Common myeloid progenitor, CD34-positive (primary cell): ENCODE measurements at regions not wholly inside any gene's neighbourhood (a gene's known extent, or its start where the extent isn't known, plus 50 kb on each side); places are given as distances from the start of the nearest gene placed in this dataset.
A peak's percentile ranks its signal among the peaks of the same experiment; 100 is the strongest.

Source experiments
- CTCF ChIA-PET: fragments of 350-600 bp; sonication (Branson Sonifier 250); formaldehyde crosslinking; loops from one replicate; lab custom pipeline; 2021; ENCODE audit warnings: antibody characterized with exemption; lab: Charles Lee
- POLR2A ChIA-PET: fragments of 350-600 bp; sonication (Branson Sonifier 250); formaldehyde crosslinking; loops from one replicate; lab custom pipeline; 2021; ENCODE audit warnings: antibody characterized with exemption; lab: Charles Lee
- DNase-seq, 3 donors: peaks; one replicate each; pipeline versions ENCODE4 v3.0.0 to v3.0.0-alpha.2; 2013
- H3K27ac ChIP-seq, 2 experiments: 1 replicate in 1 of 2; 2 replicates in 1 of 2; pipeline ENCODE4 v1.7.0; 2013; ENCODE audit warnings: inconsistent platforms in 2 of 2, low read length in 2 of 2, mild to moderate bottlenecking in 2 of 2, low read depth in 1 of 2, moderate library complexity in 1 of 2; ENCODE audit not compliant: severe bottlenecking in 2 of 2, insufficient read depth in 1 of 2, poor library complexity in 1 of 2
- H3K27me3 ChIP-seq, 5 experiments: replicated peaks in 2 of 5; 1 replicate in 3 of 5; 2 replicates in 2 of 5; pipeline versions ENCODE4 v1.6.1 to v1.7.0; 2013; ENCODE audit warnings: low read length in 4 of 5, mild to moderate bottlenecking in 2 of 5, moderate library complexity in 2 of 5, inconsistent platforms in 1 of 5; ENCODE audit not compliant: insufficient read depth in 5 of 5, control insufficient read depth in 4 of 5
- H3K36me3 ChIP-seq, 4 experiments: 1 replicate in 2 of 4; 2 replicates in 2 of 4; pipeline versions ENCODE4 v1.6.1 to v1.7.0; 2013; ENCODE audit warnings: low read length in 3 of 4, control low read depth in 1 of 4, mild to moderate bottlenecking in 1 of 4; ENCODE audit not compliant: control insufficient read depth in 4 of 4, insufficient read depth in 4 of 4
- H3K4me1 ChIP-seq, 4 experiments: 1 replicate in 3 of 4; 2 replicates in 1 of 4; pipeline versions ENCODE4 v1.6.1 to v1.7.1; 2013; ENCODE audit warnings: low read length in 3 of 4, mild to moderate bottlenecking in 3 of 4, control low read depth in 1 of 4, inconsistent platforms in 1 of 4, moderate library complexity in 1 of 4; ENCODE audit not compliant: control insufficient read depth in 4 of 4, insufficient read depth in 4 of 4; ENCODE audit errors: control extremely low read depth in 1 of 4
- H3K4me3 ChIP-seq, 7 experiments: 1 replicate in 4 of 7; 2 replicates in 3 of 7; pipeline versions ENCODE4 v1.5.1 to v1.7.0; 2013; ENCODE audit warnings: mild to moderate bottlenecking in 7 of 7, low read length in 6 of 7, moderate library complexity in 6 of 7, inconsistent platforms in 2 of 7, low read depth in 2 of 7, control low read depth in 1 of 7; ENCODE audit not compliant: insufficient read depth in 4 of 7, control insufficient read depth in 1 of 7; ENCODE audit errors: extremely low read depth in 1 of 7
- H3K9me3 ChIP-seq, 5 experiments: 1 replicate in 4 of 5; 2 replicates in 1 of 5; pipeline versions ENCODE4 v1.6.1 to v1.7.1; 2013; ENCODE audit warnings: low read length in 4 of 5, mild to moderate bottlenecking in 2 of 5, inconsistent platforms in 1 of 5, low read depth in 1 of 5, moderate library complexity in 1 of 5; ENCODE audit not compliant: control insufficient read depth in 4 of 5, insufficient read depth in 2 of 5; ENCODE audit errors: control extremely low read depth in 1 of 5
- WGBS: methylation state at CpG from one replicate; pipeline ENCODE4 v1.1.5; 2013; ENCODE audit not compliant: insufficient coverage; 5-methylcytosine and 5-hydroxymethylcytosine counted together

DNA sequence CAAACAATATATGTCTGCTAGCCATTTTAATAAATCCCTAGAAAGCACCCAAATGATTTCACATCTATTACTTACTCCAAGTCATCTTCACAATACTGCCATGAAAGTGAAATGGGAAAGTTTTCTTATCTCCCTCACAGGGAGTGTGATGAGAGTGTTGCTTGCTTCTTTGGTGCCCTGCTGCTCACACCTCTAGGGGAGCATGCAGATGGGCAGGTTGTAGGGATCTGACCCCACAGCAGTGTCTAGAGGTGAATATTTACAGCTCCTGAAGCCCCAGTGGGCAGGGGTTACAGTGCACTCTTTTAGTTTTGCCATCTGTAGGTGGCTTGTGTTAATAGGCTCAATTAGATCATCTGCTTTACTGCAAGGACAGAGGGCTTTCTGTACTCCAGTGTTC, 173.2 kb downstream of the GABRG2 start:
- no peak for DNase-seq
- CTCF ChIA-PET: no interaction called here

DNA sequence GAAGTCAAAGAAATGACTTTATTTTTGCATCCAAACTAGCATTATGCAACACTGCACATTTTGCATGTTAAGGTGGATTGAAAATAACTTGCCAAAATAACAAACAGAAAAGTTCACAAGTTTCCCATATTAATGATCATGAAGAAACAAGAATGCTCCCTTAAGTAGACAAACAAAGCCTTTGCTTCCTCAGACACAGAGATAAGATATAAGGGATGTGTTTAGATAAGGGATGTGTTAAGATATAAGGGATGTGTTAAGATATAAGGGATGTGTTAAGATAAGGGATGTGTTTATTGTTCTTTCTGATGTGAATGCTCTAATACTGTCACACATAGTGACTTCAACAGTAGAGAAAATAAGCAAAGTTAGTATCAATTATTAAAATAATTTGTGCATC, 174.8 kb downstream of the GABRG2 start:
- no peak for DNase-seq
- Histone ChIP-seq H3K4me3 (no peak overlapping the region), H3K27ac (no peak overlapping the region), H3K9me3 (no peaks in the 10 kb centered on the region), H3K36me3 (no peaks in the 10 kb centered on the region), H3K27me3 (peaks cover 0 to 2% (median 0%) of the 10 kb centered on the region in 5 experiments), H3K4me1 (peaks cover 0 to 4% (median 0%) of the 10 kb centered on the region in 4 experiments)
- POLR2A ChIA-PET: no interaction called here
- CTCF ChIA-PET: no interaction called here

More for the DNA sequence above, 173.2 kb downstream of the GABRG2 start:
- H3K27ac ChIP-seq: no peak overlapping the region
- H3K4me3 ChIP-seq: no peak overlapping the region
- POLR2A ChIA-PET: no interaction called here
- H3K4me1 ChIP-seq: peaks cover 0 to 4% (median 0%) of the 10 kb centered on the region in 4 experiments
- H3K9me3 ChIP-seq: peaks cover 0 to 7% (median 2%) of the 10 kb centered on the region in 5 experiments
- peaks cover 0 to 2% (median 0%) of the 10 kb centered on the region in 5 experiments for H3K27me3 ChIP-seq
- no peaks in the 10 kb centered on the region for H3K36me3 ChIP-seq

DNA sequence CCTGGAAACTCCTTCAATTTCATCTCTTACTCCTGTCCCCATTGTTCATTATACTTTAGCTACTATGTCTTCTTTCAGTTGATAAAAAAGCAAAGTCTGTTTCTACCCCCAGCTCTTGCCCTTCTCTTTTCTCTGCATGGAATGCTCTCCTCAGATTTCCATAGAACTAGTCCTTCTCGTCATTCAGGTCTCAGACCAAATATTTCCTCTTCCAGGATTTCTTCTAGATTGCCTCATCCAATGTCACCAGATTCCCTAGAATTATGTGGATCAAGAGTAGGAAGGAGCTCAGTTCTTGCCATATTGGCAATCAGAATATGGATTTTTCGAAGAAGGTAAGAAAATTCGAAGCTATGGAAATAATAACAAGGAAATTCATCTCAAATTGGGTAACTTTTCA, 176.1 kb downstream of the GABRG2 start:
- H3K27me3 ChIP-seq: peaks cover 0 to 2% (median 0%) of the 10 kb centered on the region in 5 experiments
- H3K27ac ChIP-seq: no peak overlapping the region
- POLR2A ChIA-PET: no interaction called here
- DNase-seq: no peak
- WGBS: 97% methylated on average over 3 of the region's 3 CpGs
- CTCF ChIA-PET: interaction anchor here (1.5 kb wide), 1 partner anchor 16 kb away, joined by 4 read pairs; no protein-coding TSS in a partner anchor
- no peaks in the 10 kb centered on the region for H3K9me3 ChIP-seq
- no peak overlapping the region for H3K4me3 ChIP-seq
- H3K4me1 ChIP-seq: peaks cover 0 to 4% (median 0%) of the 10 kb centered on the region in 4 experiments
- no peaks in the 10 kb centered on the region for H3K36me3 ChIP-seq

DNA sequence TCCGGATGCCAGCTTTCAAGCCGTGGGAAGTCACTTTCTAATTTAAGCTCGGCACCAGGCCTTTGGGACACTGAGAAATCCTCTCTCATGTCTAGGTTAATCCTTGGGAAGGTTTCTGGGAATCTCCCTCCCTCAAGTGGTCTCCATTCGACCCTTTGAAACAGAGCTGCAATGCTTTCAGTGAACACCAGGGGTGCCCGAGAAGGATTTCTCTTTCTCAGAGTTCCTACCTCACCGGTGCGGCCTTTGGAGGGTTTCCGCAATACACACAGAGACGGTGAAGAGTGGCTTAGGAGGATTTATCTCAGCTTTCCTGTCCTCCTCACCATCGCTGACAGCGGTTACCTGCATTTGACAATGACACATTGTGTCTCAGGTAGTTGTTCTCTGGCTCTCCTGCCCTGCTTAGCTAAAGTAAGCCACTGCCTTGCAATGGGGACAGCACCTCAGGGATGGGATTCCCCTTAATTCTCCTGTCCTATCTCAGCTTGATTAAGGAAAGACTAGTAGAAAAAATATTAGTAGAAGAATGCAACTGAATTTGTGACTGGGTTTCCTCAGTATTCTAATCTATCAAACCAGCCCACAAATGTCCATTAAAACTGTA, 180.6 kb downstream of the GABRG2 start:
- Histone ChIP-seq H3K27me3 (no peaks in the 10 kb centered on the region), H3K27ac (no peak overlapping the region), H3K4me3 (no peak overlapping the region), H3K4me1 (no peaks in the 10 kb centered on the region), H3K36me3 (no peaks in the 10 kb centered on the region), H3K9me3 (no peaks in the 10 kb centered on the region)
- no peak for DNase-seq
- ChIA-PET POLR2A (no interaction called here), CTCF (interaction anchor here (0.6 to 1.3 kb wide), 3 partner anchors 10 to 52 kb away, joined by 3 read pairs; no protein-coding TSS in a partner anchor)
- WGBS: 86% methylated on average over 9 of the region's 11 CpGs

DNA sequence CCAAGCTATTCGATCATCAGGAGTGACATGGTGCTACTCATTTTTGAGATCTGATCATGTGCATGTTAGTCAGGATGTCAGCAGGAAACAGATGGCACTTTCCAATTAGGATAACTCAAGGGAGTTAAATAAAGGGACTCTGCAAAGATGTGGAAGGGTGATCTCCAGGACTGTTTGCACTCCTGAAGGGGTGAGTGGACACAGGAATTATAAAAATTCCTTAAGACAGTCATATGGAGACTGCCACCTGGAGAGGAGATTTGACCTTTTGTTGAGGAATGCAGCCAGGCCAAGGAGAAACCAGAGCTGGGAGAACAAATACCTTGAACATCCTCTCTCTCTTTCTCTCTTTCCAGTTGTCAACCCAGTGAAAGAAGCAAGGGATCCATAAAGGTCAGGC, 189.1 kb downstream of the GABRG2 start:
- no peak for DNase-seq
- Histone ChIP-seq H3K36me3 (no peaks in the 10 kb centered on the region), H3K4me1 (no peaks in the 10 kb centered on the region), H3K4me3 (no peak overlapping the region), H3K27ac (no peak overlapping the region), H3K27me3 (no peaks in the 10 kb centered on the region), H3K9me3 (no peaks in the 10 kb centered on the region)
- ChIA-PET CTCF (interaction anchor here (1.1 kb wide), 1 partner anchor 26 kb away, joined by 4 read pairs; no protein-coding TSS in a partner anchor), POLR2A (no interaction called here)
- WGBS: 91% methylated on average over 1 of the region's 1 CpG

DNA sequence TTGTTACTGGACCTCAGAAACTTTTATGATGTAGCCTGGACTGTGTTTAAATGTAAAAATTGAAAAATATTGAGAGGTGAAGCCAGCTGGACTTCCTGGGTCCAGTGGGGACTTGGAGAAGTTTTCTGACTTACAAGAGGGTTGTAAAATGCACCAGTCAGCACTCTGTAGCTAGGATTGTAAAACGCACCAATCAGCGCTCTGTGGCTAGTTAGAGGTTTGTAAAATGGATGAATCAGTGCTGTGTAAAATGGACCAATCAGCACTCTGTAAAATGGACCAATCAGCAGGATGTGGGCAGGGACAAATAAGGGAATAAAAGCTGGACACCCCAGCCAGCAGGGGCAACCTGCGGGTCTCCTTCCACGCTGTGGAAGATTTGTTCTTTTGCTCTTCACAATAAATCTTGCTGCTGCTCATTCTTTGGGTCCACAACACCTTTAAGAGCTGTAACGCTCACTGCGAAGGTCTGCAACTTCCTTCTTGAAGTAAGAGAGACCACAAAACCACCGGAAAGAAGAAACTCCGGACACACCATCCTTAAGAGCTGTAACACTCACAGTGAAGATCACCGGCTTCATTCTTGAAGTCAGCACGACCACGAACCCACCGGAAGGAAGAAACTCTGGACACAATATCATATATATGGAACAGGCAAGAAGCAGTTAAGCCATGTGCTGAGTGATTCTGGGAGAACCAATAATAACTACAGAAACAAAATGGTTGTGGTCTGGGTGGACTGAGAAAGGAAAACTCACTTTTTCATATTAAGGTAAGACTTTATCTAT, 201.3 kb downstream of the GABRG2 start:
- POLR2A ChIA-PET: no interaction called here

DNA sequence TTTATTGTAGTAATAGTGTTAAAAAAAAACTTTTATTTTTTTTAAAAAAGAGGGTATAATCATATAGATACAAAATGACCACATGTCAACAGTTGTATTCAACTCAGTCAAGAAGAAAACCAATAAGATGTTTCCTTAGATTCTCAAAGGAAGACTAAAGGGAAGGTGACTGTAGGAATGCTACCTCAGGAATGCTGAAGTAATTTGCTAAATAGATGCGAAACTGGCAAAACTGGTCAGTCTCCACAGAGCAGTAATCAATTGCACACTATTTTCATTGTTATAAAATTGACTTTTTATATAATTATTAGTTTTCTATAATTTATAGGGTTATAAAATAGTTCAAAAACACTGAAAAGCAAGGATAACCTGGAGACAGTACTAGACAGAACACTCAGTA, 204.8 kb downstream of the GABRG2 start:
- no CpG with 5 or more reads among the region's 1 CpG for WGBS
- no peaks in the 10 kb centered on the region for H3K27me3 ChIP-seq
- CTCF ChIA-PET: interaction anchor here (0.9 kb wide), 1 partner anchor 13 kb away, joined by 3 read pairs; no protein-coding TSS in a partner anchor
- no peak overlapping the region for H3K27ac ChIP-seq
- DNase-seq: no peak
- no peak overlapping the region for H3K4me3 ChIP-seq
- peaks cover 9 to 18% (median 11%) of the 10 kb centered on the region in 4 experiments for H3K4me1 ChIP-seq
- POLR2A ChIA-PET: no interaction called here
- no peaks in the 10 kb centered on the region for H3K36me3 ChIP-seq
- H3K9me3 ChIP-seq: peaks cover 0 to 16% (median 0%) of the 10 kb centered on the region in 5 experiments

More for the DNA sequence above, 201.3 kb downstream of the GABRG2 start:
- no peak overlapping the region for H3K27ac ChIP-seq
- peak overlapping the region in 4 of 7 experiments; percentile 10 to 46 (median 28) for H3K4me3 ChIP-seq
- H3K9me3 ChIP-seq: peaks cover 0 to 12% (median 0%) of the 10 kb centered on the region in 5 experiments
- H3K27me3 ChIP-seq: no peaks in the 10 kb centered on the region
- WGBS: 17% methylated on average over 2 of the region's 12 CpGs
- H3K4me1 ChIP-seq: peaks cover 9 to 18% (median 11%) of the 10 kb centered on the region in 4 experiments
- DNase-seq: peak; percentile 17 to 80 (median 70)
- CTCF ChIA-PET: no interaction called here
- H3K36me3 ChIP-seq: no peaks in the 10 kb centered on the region
